Endothelial cell of hepatic sinusoid (primary cell): ENCODE measurements at regions not wholly inside any gene's neighbourhood (a gene's known extent, or its start where the extent isn't known, plus 50 kb on each side); places are given as distances from the start of the nearest gene placed in this dataset.

Experiments
- in situ Hi-C: cut with HindIII; loops from 2 replicates; pipeline ENCODE4 v1.10.0; 2017; ENCODE audit warnings: low sequenced_read_pairs

DNA sequence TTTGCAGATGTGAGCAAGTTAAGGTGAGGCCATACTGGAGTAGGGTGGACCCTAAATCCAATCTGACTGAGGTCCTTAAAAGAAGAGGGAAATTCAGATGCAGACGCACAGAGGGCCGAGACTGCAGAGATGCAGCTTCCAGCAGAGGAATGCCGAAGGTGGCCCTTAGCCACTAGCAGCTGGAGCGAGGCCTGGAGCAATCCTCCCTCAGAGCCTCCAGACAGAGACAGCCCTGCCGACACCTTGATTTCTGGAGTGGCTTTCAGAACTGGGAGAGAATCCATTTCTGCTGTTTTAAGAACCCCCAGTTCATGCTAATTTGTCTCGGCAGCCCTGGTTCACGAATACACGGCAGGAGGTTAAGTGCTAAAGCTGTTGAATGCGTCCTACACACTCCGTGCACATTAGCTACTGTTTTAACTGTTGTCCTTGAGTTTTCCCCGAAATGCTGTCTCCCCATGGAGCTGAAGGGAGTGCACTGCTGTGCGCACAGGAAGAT lies 135.5 kb downstream of the IRF8 start:
- in situ Hi-C loops = no loop called here

- in situ Hi-C loops = no loop called here
Measured at GRCh38 chr16:86035906-86036305, 136.9 kb downstream of the IRF8 start.

DNA sequence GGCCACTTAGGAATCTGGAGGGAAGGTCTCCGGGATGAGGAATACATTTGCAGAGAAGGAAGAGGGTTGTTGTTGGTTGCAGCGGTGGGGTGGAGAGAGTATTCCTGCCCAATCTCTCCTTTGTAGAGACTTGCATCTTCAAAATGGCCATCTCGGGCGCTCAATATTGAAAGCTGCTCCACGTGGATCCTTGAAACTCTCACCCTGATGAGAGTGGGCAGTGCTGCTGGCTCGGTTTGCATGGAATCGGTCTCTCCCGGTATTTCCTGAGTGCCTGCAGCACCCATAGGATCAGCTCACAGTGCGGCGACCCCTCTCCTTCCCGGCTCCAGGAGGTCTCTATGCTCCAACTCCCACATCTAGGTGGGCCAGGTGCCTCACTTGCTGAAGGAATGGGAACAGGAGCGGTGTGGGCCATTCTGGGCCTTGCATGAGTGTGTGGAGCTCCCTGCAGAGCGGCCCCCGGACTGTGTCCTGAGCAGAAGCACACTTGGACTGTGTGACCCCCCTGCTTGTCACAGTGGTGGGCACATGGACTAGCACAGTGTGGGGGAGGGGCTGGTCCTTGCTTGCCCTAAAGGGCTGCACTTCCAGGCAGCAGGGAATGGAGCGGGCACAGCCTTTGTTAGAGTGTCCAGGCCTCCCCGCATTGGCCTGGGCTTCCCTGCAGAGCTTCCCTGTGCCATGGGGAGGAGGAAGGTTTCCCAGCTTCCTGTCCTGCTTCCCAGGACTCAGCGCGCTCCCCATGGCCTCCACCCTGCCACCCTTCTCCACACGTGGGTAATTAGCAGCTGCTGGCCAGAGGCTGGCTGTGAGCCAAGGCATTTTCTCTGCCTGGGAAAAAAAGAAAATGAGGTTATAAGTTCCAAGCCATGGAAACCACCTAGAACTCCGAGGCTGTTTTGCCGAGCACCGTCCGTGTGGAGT lies 139.3 kb downstream of the IRF8 start:
- in situ Hi-C loops = no loop called here

GRCh38 chr16:86038926-86039310 lies 140.0 kb downstream of the IRF8 start:
- in situ Hi-C loops = no loop called here

DNA sequence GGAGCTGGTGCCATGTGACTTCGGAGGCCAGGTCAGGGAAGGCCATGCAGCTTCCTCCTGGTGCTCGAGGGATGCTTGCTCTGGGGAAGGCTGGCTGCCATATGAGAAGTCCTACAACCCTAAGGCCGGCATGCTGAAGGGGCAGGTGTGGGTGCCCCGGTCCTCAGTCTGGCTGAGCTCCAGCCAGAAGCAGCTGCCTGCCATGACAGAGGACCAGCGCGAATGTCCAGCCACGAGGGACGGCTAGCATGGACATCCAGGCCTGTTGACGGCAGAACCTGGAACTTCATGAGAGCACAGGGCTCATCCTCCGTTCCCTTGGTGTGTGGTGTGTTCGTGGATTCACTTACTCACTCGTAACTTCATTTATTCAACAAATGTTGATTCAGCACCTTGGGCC lies 140.6 kb downstream of the IRF8 start:
- in situ Hi-C loops = no loop called here

- in situ Hi-C loops = no loop called here
Measured at GRCh38 chr16:86040496-86040895, 141.5 kb downstream of the IRF8 start.

GRCh38 chr16:86041215-86041614 lies 142.3 kb downstream of the IRF8 start:
- in situ Hi-C loops = no loop called here

GRCh38 chr16:86041807-86042206 lies 142.8 kb downstream of the IRF8 start:
- in situ Hi-C loops = no loop called here

DNA sequence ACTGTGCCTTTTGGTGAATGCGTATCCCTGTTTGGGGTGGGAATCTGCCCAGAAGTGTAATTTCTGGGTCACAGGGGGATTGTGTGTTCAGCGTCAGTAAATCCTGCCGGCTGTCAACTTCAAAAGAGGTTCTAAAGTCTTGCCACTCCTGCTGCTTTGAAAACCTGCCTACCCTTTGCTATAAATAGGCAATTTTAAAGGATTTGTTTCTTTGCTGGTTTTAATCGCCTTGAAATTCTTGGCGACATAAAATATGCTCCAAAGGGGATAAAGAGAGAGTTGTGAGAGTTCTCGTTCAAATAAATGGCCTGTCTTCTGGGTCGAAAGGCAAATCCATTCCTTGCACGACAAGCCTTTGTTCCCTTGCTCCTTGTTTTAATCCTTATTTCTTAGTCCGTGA lies 143.4 kb downstream of the IRF8 start:
- in situ Hi-C loops = no loop called here

- in situ Hi-C loops = no loop called here
Measured at GRCh38 chr16:86042996-86043725, 144.2 kb downstream of the IRF8 start.

GRCh38 chr16:86044241-86044671 lies 145.3 kb downstream of the IRF8 start:
- in situ Hi-C loops = no loop called here

GRCh38 chr16:86044881-86045590 lies 146.1 kb downstream of the IRF8 start:
- in situ Hi-C loops = no loop called here

DNA sequence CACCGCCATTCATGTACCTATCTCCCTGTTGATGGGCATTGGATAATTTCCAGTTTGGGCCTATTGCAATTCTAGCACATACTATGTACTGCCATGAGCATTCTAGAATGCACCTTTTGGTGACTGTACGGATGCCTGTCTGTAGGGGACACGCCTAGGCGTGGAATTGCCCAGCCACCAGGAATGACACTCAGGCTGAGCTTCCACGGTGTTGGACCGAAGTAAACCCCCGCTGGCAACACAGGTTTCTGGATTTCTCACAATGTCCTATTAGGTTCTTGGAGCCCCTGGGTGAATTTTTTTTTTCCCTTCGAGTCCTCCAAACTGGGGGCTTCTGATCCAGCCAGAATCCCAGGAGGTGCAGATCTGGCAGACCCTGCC lies 146.6 kb downstream of the IRF8 start:
- in situ Hi-C loops = no loop called here

GRCh38 chr16:86046026-86046425 lies 147.1 kb downstream of the IRF8 start:
- in situ Hi-C loops = no loop called here

- in situ Hi-C loops = no loop called here
Measured at GRCh38 chr16:86046667-86047270, 147.8 kb downstream of the IRF8 start.

GRCh38 chr16:86048221-86048620 lies 149.3 kb downstream of the IRF8 start:
- in situ Hi-C loops = no loop called here

- in situ Hi-C loops = no loop called here
Measured at GRCh38 chr16:86048882-86049585, 150.1 kb downstream of the IRF8 start.

GRCh38 chr16:86049641-86050040 lies 150.7 kb downstream of the IRF8 start:
- in situ Hi-C loops = no loop called here

DNA sequence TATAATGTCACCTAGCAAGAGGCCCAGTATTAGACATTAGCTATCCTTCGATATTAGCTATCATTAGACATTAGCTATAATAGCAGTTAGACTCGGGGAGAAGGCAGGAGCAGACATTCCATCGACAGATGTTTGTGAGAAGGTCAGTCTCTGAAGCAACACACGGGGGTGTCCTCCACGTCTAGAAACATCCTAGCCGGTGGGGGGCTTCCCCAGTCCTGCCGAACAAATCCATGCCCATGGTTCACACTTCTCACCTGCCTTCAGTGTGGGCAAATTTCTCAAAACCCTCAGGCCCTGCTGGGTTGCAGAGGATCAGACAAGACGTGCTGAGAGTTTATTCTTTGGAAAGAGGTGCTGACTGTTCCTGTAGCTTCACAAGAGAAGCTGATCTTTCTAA lies 151.1 kb downstream of the IRF8 start:
- in situ Hi-C loops = no loop called here
